ENCODE measurements at regions not wholly inside any gene's neighbourhood (a gene's known extent, or its start where the extent isn't known, plus 50 kb on each side); places are given as distances from the start of the nearest gene placed in this dataset.

GRCh38 chr20:48266571-48266970 is 481.3 kb upstream of the SULF2 start:
- DNase-seq (ENCODE audit: unreplicated experiment), result no peak
- ChIA-PET POLR2A (no interaction called here), CTCF (interaction anchor here (0.7 kb wide), 1 partner anchor 354 kb away, joined by 3 read pairs; no protein-coding TSS in a partner anchor)
- intact Hi-C loops (cut with micrococcal nuclease), result no loop called here
- Mint-ChIP-seq H3K27me3 (ENCODE audit: insufficient read depth, unreplicated experiment) (peaks cover 69% of the 10 kb centered on the region), H3K27ac (ENCODE audit: low read depth, unreplicated experiment) (no peak overlapping the region), H3K4me1 (ENCODE audit: insufficient read depth, unreplicated experiment) (no peaks in the 10 kb centered on the region), H3K4me3 (ENCODE audit: unreplicated experiment) (no peak overlapping the region), H3K9me3 (ENCODE audit: unreplicated experiment) (no peaks in the 10 kb centered on the region), H3K36me3 (ENCODE audit: insufficient read depth, unreplicated experiment) (no peaks in the 10 kb centered on the region)
- no TSS peak for BruUV-seq (replicated peaks)
- TF ChIP-seq CTCF (IDR thresholded peaks at IDR 0.05; ENCODE audit: unreplicated experiment), result no peak

GRCh38 chr20:48265791-48266190 is 480.5 kb upstream of the SULF2 start:
- CTCF ChIA-PET, result interaction anchor here (1.2 kb wide), 1 partner anchor 588 kb away, joined by 3 read pairs; no protein-coding TSS in a partner anchor
- intact Hi-C loops (cut with micrococcal nuclease), result no loop called here
- peaks cover 69% of the 10 kb centered on the region for H3K27me3 Mint-ChIP-seq (ENCODE audit: insufficient read depth, unreplicated experiment)

GRCh38 chr20:48262955-48263354 is 477.7 kb upstream of the SULF2 start:
- intact Hi-C loops (cut with micrococcal nuclease), result no loop called here
- Mint-ChIP-seq H3K4me1 (ENCODE audit: insufficient read depth, unreplicated experiment) (no peaks in the 10 kb centered on the region), H3K4me3 (ENCODE audit: unreplicated experiment) (no peak overlapping the region), H3K36me3 (ENCODE audit: insufficient read depth, unreplicated experiment) (no peaks in the 10 kb centered on the region), H3K9me3 (ENCODE audit: unreplicated experiment) (no peaks in the 10 kb centered on the region), H3K27ac (ENCODE audit: low read depth, unreplicated experiment) (no peak overlapping the region), H3K27me3 (ENCODE audit: insufficient read depth, unreplicated experiment) (peaks cover 72% of the 10 kb centered on the region)
- POLR2A ChIA-PET, result interaction anchor here (0.8 kb wide), 1 partner anchor 8 kb away, joined by 3 read pairs; no protein-coding TSS in a partner anchor
- CTCF ChIA-PET, result interaction anchor here (0.6 to 1.4 kb wide), 2 partner anchors 32 to 133 kb away, joined by 3 to 4 read pairs; no protein-coding TSS in a partner anchor
- TF ChIP-seq CTCF (IDR thresholded peaks at IDR 0.05; ENCODE audit: unreplicated experiment), result no peak
- DNase-seq (ENCODE audit: unreplicated experiment), result no peak
- no TSS peak for BruUV-seq (replicated peaks)

More at GRCh38 chr20:48265791-48266190, 480.5 kb upstream of the SULF2 start:
- H3K4me1 Mint-ChIP-seq (ENCODE audit: insufficient read depth, unreplicated experiment), result no peaks in the 10 kb centered on the region
- H3K4me3 Mint-ChIP-seq (ENCODE audit: unreplicated experiment), result no peak overlapping the region
- no peaks in the 10 kb centered on the region for H3K36me3 Mint-ChIP-seq (ENCODE audit: insufficient read depth, unreplicated experiment)
- no peak for DNase-seq (ENCODE audit: unreplicated experiment)
- H3K27ac Mint-ChIP-seq (ENCODE audit: low read depth, unreplicated experiment), result no peak overlapping the region
- no TSS peak for BruUV-seq (replicated peaks)
- POLR2A ChIA-PET, result no interaction called here
- H3K9me3 Mint-ChIP-seq (ENCODE audit: unreplicated experiment), result no peaks in the 10 kb centered on the region
- no peak for TF ChIP-seq CTCF (IDR thresholded peaks at IDR 0.05; ENCODE audit: unreplicated experiment)

GRCh38 chr20:48262466-48262865 is 477.2 kb upstream of the SULF2 start:
- Mint-ChIP-seq H3K27me3 (ENCODE audit: insufficient read depth, unreplicated experiment) (peaks cover 72% of the 10 kb centered on the region), H3K4me1 (ENCODE audit: insufficient read depth, unreplicated experiment) (no peaks in the 10 kb centered on the region), H3K9me3 (ENCODE audit: unreplicated experiment) (no peaks in the 10 kb centered on the region), H3K27ac (ENCODE audit: low read depth, unreplicated experiment) (no peak overlapping the region), H3K36me3 (ENCODE audit: insufficient read depth, unreplicated experiment) (no peaks in the 10 kb centered on the region), H3K4me3 (ENCODE audit: unreplicated experiment) (no peak overlapping the region)
- CTCF ChIA-PET, result interaction anchor here (0.6 to 1.4 kb wide), 2 partner anchors 33 to 1312 kb away, joined by 4 read pairs; no protein-coding TSS in a partner anchor
- intact Hi-C loops (cut with micrococcal nuclease), result no loop called here
- POLR2A ChIA-PET, result interaction anchor here (0.5 to 0.6 kb wide), 2 partner anchors 633 to 885 kb away, joined by 3 read pairs; no protein-coding TSS in a partner anchor
- no peak for TF ChIP-seq CTCF (IDR thresholded peaks at IDR 0.05; ENCODE audit: unreplicated experiment)
- no TSS peak for BruUV-seq (replicated peaks)
- DNase-seq (ENCODE audit: unreplicated experiment), result no peak

All from MCF 10A (cell line).